ENCODE measurements at regions not wholly inside any gene's neighbourhood (a gene's known extent, or its start where the extent isn't known, plus 50 kb on each side); places are given as distances from the start of the nearest gene placed in this dataset.
"Not testable (repeated sequence)": the region's sequence is repeated elsewhere in the genome, so short reads cannot be mapped to it uniquely, and the experiment has no call there.

GRCh38 chr3:154656486-154656885 is 226.5 kb upstream of the GPR149 start:
- Histone ChIP-seq H3K27ac (no peak overlapping the region), H3K4me1 (ENCODE audit: insufficient read depth) (no peaks in the 10 kb centered on the region), H3K36me3 (no peaks in the 10 kb centered on the region), H3K4me3 (no peak overlapping the region), H3K9me3 (no peaks in the 10 kb centered on the region), H3K27me3 (no peaks in the 10 kb centered on the region)
- 87 to 89% (median 89%) methylated on average over 3 of the region's 3 CpGs for WGBS, 3 donors
- no peak for DNase-seq
- TF ChIP-seq POLR2A (IDR thresholded peaks at IDR 0.05) (no peak), EP300 (IDR thresholded peaks at IDR 0.05) (no peak), CTCF (IDR thresholded peaks at IDR 0.05) (no peak)
- intact Hi-C loops (cut with DNase I) = no loop called here

- Histone ChIP-seq H3K27ac (no peak overlapping the region), H3K4me3 (no peak overlapping the region), H3K27me3 (no peaks in the 10 kb centered on the region), H3K36me3 (no peaks in the 10 kb centered on the region), H3K9me3 (no peaks in the 10 kb centered on the region), H3K4me1 (ENCODE audit: insufficient read depth) (no peaks in the 10 kb centered on the region)
- no peak for DNase-seq
- intact Hi-C loops (cut with DNase I) = no loop called here
- 74 to 89% (median 78%) methylated on average over 2 of the region's 2 CpGs for WGBS, 3 donors
- TF ChIP-seq POLR2A (IDR thresholded peaks at IDR 0.05) = no peak
- no peak for TF ChIP-seq EP300 (IDR thresholded peaks at IDR 0.05)
- TF ChIP-seq CTCF (IDR thresholded peaks at IDR 0.05) = no peak
Observed at GRCh38 chr3:154642145-154642544, 212.2 kb upstream of the GPR149 start.

- Histone ChIP-seq H3K4me1 (ENCODE audit: insufficient read depth) (no peaks in the 10 kb centered on the region), H3K27me3 (no peaks in the 10 kb centered on the region), H3K36me3 (no peaks in the 10 kb centered on the region), H3K27ac (no peak overlapping the region), H3K9me3 (no peaks in the 10 kb centered on the region), H3K4me3 (no peak overlapping the region)
- 67 to 85% (median 80%) methylated on average over 3 of the region's 3 CpGs for WGBS, 3 donors
- no peak for TF ChIP-seq POLR2A (IDR thresholded peaks at IDR 0.05)
- intact Hi-C loops (cut with DNase I) = no loop called here
- no peak for DNase-seq
Observed at GRCh38 chr3:154625756-154626155, 195.8 kb upstream of the GPR149 start.

GRCh38 chr3:154619621-154620020 is 189.6 kb upstream of the GPR149 start:
- H3K27me3 ChIP-seq; H3K36me3 ChIP-seq; H3K4me1 ChIP-seq (ENCODE audit: insufficient read depth); H3K4me3 ChIP-seq; intact Hi-C loops (cut with DNase I); H3K27ac ChIP-seq; H3K9me3 ChIP-seq; DNase-seq: not testable (repeated sequence)
- WGBS, 3 donors = 88 to 91% (median 89%) methylated on average over 10 of the region's 10 CpGs

GRCh38 chr3:154616298-154616697 is 186.3 kb upstream of the GPR149 start:
- Histone ChIP-seq H3K4me1 (ENCODE audit: insufficient read depth) (no peaks in the 10 kb centered on the region), H3K9me3 (no peaks in the 10 kb centered on the region), H3K36me3 (no peaks in the 10 kb centered on the region), H3K27me3 (no peaks in the 10 kb centered on the region), H3K4me3 (no peak overlapping the region), H3K27ac (no peak overlapping the region)
- no peak for DNase-seq
- TF ChIP-seq POLR2A (IDR thresholded peaks at IDR 0.05) = no peak
- no peak for TF ChIP-seq EP300 (IDR thresholded peaks at IDR 0.05)
- no peak for TF ChIP-seq CTCF (IDR thresholded peaks at IDR 0.05)
- 79 to 89% (median 88%) methylated on average over 4 of the region's 4 CpGs for WGBS, 3 donors
- intact Hi-C loops (cut with DNase I) = no loop called here

GRCh38 chr3:154615471-154615870 is 185.5 kb upstream of the GPR149 start:
- H3K4me1 ChIP-seq (ENCODE audit: insufficient read depth) = no peaks in the 10 kb centered on the region
- intact Hi-C loops (cut with DNase I) = no loop called here
- no peaks in the 10 kb centered on the region for H3K36me3 ChIP-seq
- no peak for DNase-seq
- no peak overlapping the region for H3K4me3 ChIP-seq
- H3K9me3 ChIP-seq = no peaks in the 10 kb centered on the region
- H3K27ac ChIP-seq = no peak overlapping the region
- no peaks in the 10 kb centered on the region for H3K27me3 ChIP-seq
- TF ChIP-seq CTCF (IDR thresholded peaks at IDR 0.05) = no peak
- no peak for TF ChIP-seq POLR2A (IDR thresholded peaks at IDR 0.05)
- TF ChIP-seq EP300 (IDR thresholded peaks at IDR 0.05) = no peak
- WGBS, 3 donors = 0 to 12% (median 4%) methylated on average over 3 of the region's 3 CpGs
